Breast epithelium (tissue), 3 donors: ENCODE measurements at regions not wholly inside any gene's neighbourhood (a gene's known extent, or its start where the extent isn't known, plus 50 kb on each side); places are given as distances from the start of the nearest gene placed in this dataset.

Experiments used
- CTCF ChIP-seq, 3 donors: fragments of 450-650 bp; IDR thresholded peaks; one replicate each; pipeline ENCODE4 v1.5.1; 2016 to 2017; ENCODE audit warnings: antibody characterized with exemption in 3 of 3, mild to moderate bottlenecking in 3 of 3, moderate library complexity in 3 of 3
- POLR2A ChIP-seq: fragments of 450-650 bp; IDR thresholded peaks from one replicate; pipeline ENCODE4 v1.6.1; 2016; ENCODE audit warnings: antibody characterized with exemption, mild to moderate bottlenecking, moderate library complexity

- TF ChIP-seq CTCF (IDR thresholded peaks at IDR 0.05): no peak
- TF ChIP-seq POLR2A: no peak
These were observed 245.1 kb downstream of the SOX11 start for GRCh38 chr2:5937321-5937720.
